Posterior cingulate gyrus (tissue), 11 donors: ENCODE measurements at regions not wholly inside any gene's neighbourhood (a gene's known extent, or its start where the extent isn't known, plus 50 kb on each side); places are given as distances from the start of the nearest gene placed in this dataset.

Experiments used
- DNase-seq, 10 donors: peaks; one replicate each; pipeline versions ENCODE4 v3.0.0 to v3.0.0-alpha.2; 2020 to 2021; ENCODE audit warnings: mixed read lengths in 3 of 10
- intact Hi-C: fragments of 100-400 bp; cut with DNase I; formaldehyde crosslinking; loops from one replicate; pipeline ENCODE4 v1.15.1; 2023

GRCh38 chr7:19242246-19242645 lies 97.0 kb upstream of the FERD3L start:
- DNase-seq = no peak
- intact Hi-C loops = no loop called here

GRCh38 chr7:19239951-19240350 lies 94.7 kb upstream of the FERD3L start:
- intact Hi-C loops = no loop called here
- no peak for DNase-seq

DNA sequence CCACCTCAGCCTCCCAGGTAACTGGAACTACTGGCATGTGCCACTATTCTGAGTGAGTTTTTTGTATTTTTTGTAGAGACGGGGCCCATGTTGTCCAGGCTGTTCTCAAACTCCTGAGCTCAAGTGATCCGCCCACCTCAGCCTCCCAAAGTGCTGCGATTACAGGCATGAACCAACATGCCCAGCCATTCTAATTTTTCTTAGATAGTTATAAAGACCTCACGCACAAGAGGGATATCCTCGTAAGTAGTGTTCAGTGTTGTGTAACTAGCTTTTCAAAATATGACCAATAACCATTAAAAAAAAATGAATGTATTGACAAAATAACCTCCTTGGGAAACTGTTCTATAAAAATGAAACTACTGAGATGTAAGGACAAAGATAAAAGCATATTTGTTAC lies 90.5 kb upstream of the FERD3L start:
- intact Hi-C loops = no loop called here
- DNase-seq = no peak

DNA sequence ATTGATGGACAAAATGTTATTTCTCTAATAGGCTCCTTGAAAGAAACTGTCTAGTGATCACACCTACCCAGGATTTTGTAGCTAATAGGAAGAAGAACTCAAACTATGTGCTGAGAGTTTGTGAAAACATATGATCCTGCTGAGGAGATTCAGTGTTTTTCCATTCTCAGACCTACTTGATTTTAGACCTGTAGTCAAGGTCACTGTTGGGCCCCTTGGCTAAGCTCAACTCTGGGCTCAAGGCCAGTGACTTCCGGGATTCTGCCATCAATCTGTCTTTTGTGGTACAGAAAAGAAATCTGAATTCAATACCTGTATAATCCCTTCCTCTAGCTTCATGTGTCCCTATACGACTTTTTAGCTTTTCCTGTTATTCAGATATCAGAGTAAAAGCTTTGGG lies 79.7 kb upstream of the FERD3L start:
- intact Hi-C loops = no loop called here
- no peak for DNase-seq

DNA sequence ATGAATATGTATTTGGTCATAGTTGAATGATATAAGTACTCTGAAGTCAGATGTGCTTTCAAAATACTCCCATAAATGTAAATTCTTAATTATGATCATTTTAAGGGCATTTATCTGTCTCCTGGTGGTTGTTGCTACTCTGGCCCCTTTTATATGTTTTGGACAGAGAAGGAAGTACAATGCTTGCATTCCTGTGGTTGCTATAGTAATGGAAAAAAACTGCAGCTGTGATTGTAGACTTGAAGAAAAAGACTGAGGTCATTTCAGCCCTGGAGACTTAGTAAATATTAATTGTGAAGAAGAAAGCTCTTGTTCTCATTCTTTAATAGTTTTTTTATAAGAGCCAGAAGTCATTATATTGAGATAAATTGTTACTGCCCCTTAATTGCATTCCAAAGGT lies 70.2 kb upstream of the FERD3L start:
- intact Hi-C loops = no loop called here
- DNase-seq = no peak

GRCh38 chr7:19213746-19214145 lies 68.5 kb upstream of the FERD3L start:
- intact Hi-C loops = no loop called here

GRCh38 chr7:19210893-19211413 lies 65.7 kb upstream of the FERD3L start:
- no peak for DNase-seq
- intact Hi-C loops = no loop called here

More at GRCh38 chr7:19213746-19214145, 68.5 kb upstream of the FERD3L start:
- no peak for DNase-seq

- intact Hi-C loops = no loop called here
- DNase-seq = no peak
These were observed 64.0 kb upstream of the FERD3L start for GRCh38 chr7:19209166-19209696.

- intact Hi-C loops = no loop called here
- no peak for DNase-seq
These were observed 61.5 kb upstream of the FERD3L start for GRCh38 chr7:19206721-19207120.

DNA sequence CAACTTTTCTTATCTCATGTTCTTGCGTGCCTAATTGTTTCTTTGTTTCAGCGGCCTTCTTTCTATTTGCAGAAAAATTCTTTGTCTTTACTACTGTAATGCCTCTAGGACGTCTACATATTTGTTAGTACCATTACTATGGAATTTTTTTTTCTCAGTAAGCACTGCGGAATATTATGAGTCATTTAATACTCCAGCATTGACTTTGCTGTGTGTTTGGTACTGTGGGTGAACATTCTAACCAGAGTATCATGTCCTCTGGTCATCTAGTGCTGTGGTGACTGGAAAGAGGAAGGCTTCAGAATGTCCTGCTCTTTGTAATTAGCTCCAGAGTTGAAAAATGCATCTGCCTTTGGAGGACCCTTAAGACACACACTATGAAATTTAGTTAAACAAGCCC lies 58.5 kb upstream of the FERD3L start:
- no peak for DNase-seq
- intact Hi-C loops = no loop called here

GRCh38 chr7:19202599-19202998 lies 57.4 kb upstream of the FERD3L start:
- DNase-seq = no peak
- intact Hi-C loops = no loop called here
